IMR-90 (cell line): ENCODE measurements at regions not wholly inside any gene's neighbourhood (a gene's known extent, or its start where the extent isn't known, plus 50 kb on each side); places are given as distances from the start of the nearest gene placed in this dataset.
A peak's percentile ranks its signal among the peaks of the same experiment; 100 is the strongest.

Source experiments
- ATAC-seq: fragments of 200-7000 bp; cut with Tn5 transposase; 2 replicates; pipeline ENCODE4 v1.9.1; 2020; ENCODE audit warnings: low read depth, mild to moderate bottlenecking, moderate library complexity
- BruUV-seq: library from RNA; stranded (reverse); fragments of 400-500 nt; replicated peaks from 2 replicates; lab custom pipeline; 2021; lab: Mats Ljungman, UMichigan
- CTCF ChIA-PET: fragments of 300-600 bp; formaldehyde crosslinking; extraction: SDS; loops from one replicate; lab custom pipeline; 2021; ENCODE audit warnings: antibody characterized with exemption; lab: Yijun Ruan, JAX
- POLR2A ChIA-PET: fragments of 300-600 bp; sonication (Branson Sonifier 250); formaldehyde crosslinking; loops from one replicate; lab custom pipeline; 2022; ENCODE audit warnings: antibody characterized with exemption; ENCODE audit not compliant: unreplicated experiment; lab: Charles Lee
- DNase-seq: peaks from one replicate; pipeline ENCODE4 v3.0.0; 2013
- H2AFZ ChIP-seq: replicated peaks from 2 replicates; pipeline ENCODE3; 2013; ENCODE audit warnings: low read length, mild to moderate bottlenecking; ENCODE audit not compliant: poor library complexity
- H2AK5ac ChIP-seq: 2 replicates; pipeline ENCODE4 v1.6.1; 2013; ENCODE audit warnings: low read depth, low read length, inconsistent platforms
- H2AK9ac ChIP-seq: replicated peaks from 2 replicates; pipeline ENCODE3; 2013; ENCODE audit warnings: mild to moderate bottlenecking, low read depth, low read length, moderate library complexity; ENCODE audit not compliant: poor library complexity
- H2BK120ac ChIP-seq: 2 replicates; pipeline ENCODE4 v1.6.1; 2013; ENCODE audit warnings: low read depth, low read length, inconsistent platforms
- H2BK15ac ChIP-seq: 3 replicates; pipeline ENCODE4 v1.6.1; 2013; ENCODE audit warnings: low read depth, low read length, inconsistent platforms
- H2BK20ac ChIP-seq: 2 replicates; pipeline ENCODE4 v1.6.1; 2013; ENCODE audit warnings: low read depth, mild to moderate bottlenecking, inconsistent platforms, low read length, moderate library complexity
- H2BK5ac ChIP-seq: 2 replicates; pipeline ENCODE4 v1.6.1; 2013; ENCODE audit warnings: mild to moderate bottlenecking, low read depth, low read length, inconsistent platforms; ENCODE audit not compliant: poor library complexity, severe bottlenecking
- H3K14ac ChIP-seq: replicated peaks from 2 replicates; pipeline ENCODE4 v1.6.1; 2013; ENCODE audit warnings: low read depth, low read length, inconsistent platforms
- H3K18ac ChIP-seq: 2 replicates; pipeline ENCODE4 v1.6.1; 2013; ENCODE audit warnings: low read depth, low read length, control low read depth
- H3K23ac ChIP-seq: 2 replicates; pipeline ENCODE4 v1.6.1; 2013; ENCODE audit warnings: low read depth, low read length, inconsistent platforms
- H3K27ac ChIP-seq: 2 replicates; pipeline ENCODE4 v1.5.1; 2013; ENCODE audit warnings: mild to moderate bottlenecking, control low read depth, low read length; ENCODE audit not compliant: insufficient read depth
- H3K27me3 ChIP-seq: 2 replicates; pipeline ENCODE4 v1.6.1; 2013; ENCODE audit warnings: low read length; ENCODE audit not compliant: control insufficient read depth, insufficient read depth
- H3K36me3 ChIP-seq: 2 replicates; pipeline ENCODE4 v1.6.1; 2013; ENCODE audit warnings: low read length, mixed read lengths; ENCODE audit not compliant: control insufficient read depth, insufficient read depth
- H3K4ac ChIP-seq: 2 replicates; pipeline ENCODE4 v1.6.1; 2013; ENCODE audit warnings: low read depth, low read length, inconsistent platforms
- H3K4me1 ChIP-seq: 2 replicates; pipeline ENCODE4 v1.6.1; 2013; ENCODE audit warnings: low read length, mixed read lengths; ENCODE audit not compliant: control insufficient read depth, insufficient read depth
- H3K4me2 ChIP-seq: 2 replicates; pipeline ENCODE4 v1.6.1; 2013; ENCODE audit warnings: low read depth, mild to moderate bottlenecking, control low read depth, low read length, moderate library complexity
- H3K4me3 ChIP-seq: 2 replicates; pipeline ENCODE4 v1.5.1; 2013; ENCODE audit warnings: low read depth, mild to moderate bottlenecking, control low read depth, low read length, moderate library complexity; ENCODE audit not compliant: insufficient read depth
- H3K56ac ChIP-seq: 2 replicates; pipeline ENCODE4 v1.6.1; 2013; ENCODE audit warnings: low read length, inconsistent platforms; ENCODE audit not compliant: insufficient read depth; ENCODE audit errors: extremely low read depth
- H3K79me1 ChIP-seq, 2 experiments: 2 replicates each; pipeline ENCODE4 v1.6.1; 2013; ENCODE audit warnings: low read length in 2 of 2, inconsistent platforms in 1 of 2, low read depth in 1 of 2
- H3K9ac ChIP-seq: 2 replicates; pipeline ENCODE4 v1.6.1; 2013; ENCODE audit warnings: low read depth, low read length, control low read depth
- H3K9me1 ChIP-seq: 2 replicates; pipeline ENCODE4 v1.6.1; 2013; ENCODE audit warnings: low read length, inconsistent platforms; ENCODE audit not compliant: insufficient read depth
- H3K9me3 ChIP-seq: 2 replicates; pipeline ENCODE4 v1.6.1; 2013; ENCODE audit warnings: low read length; ENCODE audit not compliant: control insufficient read depth, insufficient read depth
- H4K20me1 ChIP-seq: 2 replicates; pipeline ENCODE4 v1.6.1; 2013; ENCODE audit warnings: low read length, inconsistent platforms; ENCODE audit not compliant: insufficient read depth
- H4K5ac ChIP-seq: 2 replicates; pipeline ENCODE4 v1.6.1; 2013; ENCODE audit warnings: mild to moderate bottlenecking, low read depth, low read length, control low read depth
- H4K8ac ChIP-seq, 2 experiments: 2 replicates each; pipeline ENCODE4 v1.6.1; 2013; ENCODE audit warnings: low read depth in 2 of 2, low read length in 2 of 2, control low read depth in 1 of 2, inconsistent platforms in 1 of 2
- H4K91ac ChIP-seq: 2 replicates; pipeline ENCODE4 v1.6.1; 2013; ENCODE audit warnings: low read depth, low read length, inconsistent platforms; ENCODE audit not compliant: insufficient read depth
- BHLHE40 ChIP-seq: fragments of 150-350 bp; IDR thresholded peaks from 2 replicates; pipeline ENCODE4 v1.6.1; 2016; ENCODE audit warnings: mild to moderate bottlenecking, low read depth, low read length
- CHD1 ChIP-seq: IDR thresholded peaks from 2 replicates; pipeline ENCODE4 v1.6.1; 2012; ENCODE audit warnings: low read depth, low read length, improper control_type of control experiment
- FOS ChIP-seq: fragments of 150-350 bp; IDR thresholded peaks from 2 replicates; pipeline ENCODE4 v1.6.1; 2016; ENCODE audit warnings: low read depth, low read length
- MAFK ChIP-seq: IDR thresholded peaks from 2 replicates; pipeline ENCODE4 v1.6.1; 2012; ENCODE audit warnings: low read depth, low read length, improper control_type of control experiment
- MAZ ChIP-seq: IDR thresholded peaks from 2 replicates; pipeline ENCODE4 v1.6.1; 2012; ENCODE audit warnings: low read depth, mild to moderate bottlenecking, low read length, improper control_type of control experiment, moderate library complexity, borderline replicate concordance
- MXI1 ChIP-seq: IDR thresholded peaks from 2 replicates; pipeline ENCODE4 v1.6.1; 2012; ENCODE audit warnings: low read depth, mild to moderate bottlenecking, low read length, moderate library complexity, borderline replicate concordance
- NFE2L2 ChIP-seq: fragments of 150-350 bp; IDR thresholded peaks from 2 replicates; pipeline ENCODE4 v1.6.1; 2016; ENCODE audit warnings: low read depth, mild to moderate bottlenecking, low read length
- POLR2A ChIP-seq: IDR thresholded peaks from 2 replicates; pipeline ENCODE4 v1.6.1; 2012; ENCODE audit warnings: mild to moderate bottlenecking, low read depth, low read length
- RAD21 ChIP-seq: IDR thresholded peaks from 2 replicates; pipeline ENCODE4 v1.6.1; 2012; ENCODE audit warnings: low read length, improper control_type of control experiment
- RCOR1 ChIP-seq: IDR thresholded peaks from 2 replicates; pipeline ENCODE4 v1.6.1; 2012; ENCODE audit warnings: mild to moderate bottlenecking, low read length, improper control_type of control experiment; ENCODE audit not compliant: insufficient replicate concordance
- RFX5 ChIP-seq: IDR thresholded peaks from 2 replicates; pipeline ENCODE4 v1.8.0; 2012; ENCODE audit warnings: low read depth, mild to moderate bottlenecking, low read length, moderate library complexity
- SMC3 ChIP-seq: fragments of 150-350 bp; IDR thresholded peaks from 2 replicates; pipeline ENCODE4 v1.6.1; 2016; ENCODE audit warnings: low read depth, mild to moderate bottlenecking, antibody characterized with exemption, low read length, moderate library complexity
- WGBS, 2 experiments: methylation state at CpG; one replicate each; pipeline versions ENCODE4 v1.1.5 to v1.1.7; 2013; ENCODE audit warnings: missing lambda C conversion rate in 2 of 2; ENCODE audit not compliant: insufficient read length in 1 of 2; ENCODE audit errors: extremely low coverage in 2 of 2; 5-methylcytosine and 5-hydroxymethylcytosine counted together
- dilution Hi-C: fragments of 300-500 bp; cut with HindIII; formaldehyde crosslinking; loops from one replicate; pipeline ENCODE4 v1.14.3; 2018; ENCODE audit warnings: low sequenced_read_pairs; ENCODE audit not compliant: unreplicated experiment
- in situ Hi-C: fragments of 300-500 bp; cut with MboI; formaldehyde crosslinking; loops from 3 replicates; pipeline ENCODE4 v1.14.3; 2019; ENCODE audit warnings: low sequenced_read_pairs, inconsistent platforms, mixed read lengths
- intact Hi-C: fragments of 100-400 bp; cut with micrococcal nuclease; formaldehyde crosslinking; loops from 2 replicates; pipeline ENCODE4 v1.10.0; 2022
- TF ChIP-seq, protein P1 (sequence below): fragments of 150-350 bp; IDR thresholded peaks from 2 replicates; pipeline ENCODE4 v1.6.1; 2016; ENCODE audit warnings: low read depth, mild to moderate bottlenecking, low read length, moderate library complexity, borderline replicate concordance
- TF ChIP-seq, protein P2 (sequence below): fragments of 150-350 bp; IDR thresholded peaks from 2 replicates; pipeline ENCODE4 v1.6.1; 2017; ENCODE audit warnings: mild to moderate bottlenecking, antibody characterized with exemption, low read length, low read depth
- TF ChIP-seq, protein P3 (sequence below): conservative IDR thresholded peaks from 2 replicates; pipeline ENCODE4 v1.5.1; 2012; ENCODE audit warnings: mild to moderate bottlenecking, low read depth, low read length, improper control_type of control experiment

DNA sequence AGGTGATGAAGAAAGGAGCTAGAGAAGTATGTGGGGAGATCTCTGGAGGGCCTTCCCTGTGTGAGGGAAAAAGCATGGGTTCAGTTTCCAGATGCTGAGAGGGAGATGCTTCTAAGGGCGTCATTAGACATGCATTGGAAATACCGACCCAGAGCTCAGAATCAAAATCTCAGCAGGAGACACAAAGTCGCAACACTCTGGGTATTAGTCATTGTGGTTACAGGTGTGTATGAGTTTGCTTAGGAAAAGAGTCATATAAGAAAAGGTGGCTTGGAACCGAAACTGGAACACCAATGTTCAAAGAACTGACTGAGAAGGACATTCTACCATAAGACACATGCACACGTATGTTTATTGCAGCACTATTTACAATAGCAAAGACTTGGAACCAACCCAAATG, 477.1 kb downstream of the FBXO15 start:
- Histone ChIP-seq H2AFZ (no peak overlapping the region), H3K79me1 (peaks cover 21 to 36% of the 10 kb centered on the region in 2 experiments), H2BK20ac (peak overlapping the region; percentile 3; the same call in 1 of the 2 replicates), H3K4me2 (no peak overlapping the region), H3K4me1 (peaks cover 13% of the 10 kb centered on the region), H2AK9ac (no peak overlapping the region), H3K9ac (no peak overlapping the region), H3K23ac (no peak overlapping the region), H3K56ac (no peak overlapping the region), H2BK120ac (peak overlapping the region; percentile 37; the same call in 1 of the 2 replicates), H3K27me3 (no peaks in the 10 kb centered on the region), H3K18ac (peak overlapping the region; percentile 52; the same call in 1 of the 2 replicates), H3K14ac (no peak overlapping the region), H2BK5ac (no peak overlapping the region), H2AK5ac (no peak overlapping the region), H2BK15ac (peak overlapping the region; percentile 7; the same call in 1 of the 3 replicates), H3K9me1 (peaks cover 5% of the 10 kb centered on the region), H3K4me3 (no peak overlapping the region), H3K9me3 (no peaks in the 10 kb centered on the region), H3K36me3 (no peaks in the 10 kb centered on the region), H3K4ac (no peak overlapping the region), H4K91ac (no peak overlapping the region), H4K8ac (peak overlapping the region in 1 of 2 experiments; percentile 12; a peak in 1 of 4 replicates), H3K27ac (no peak overlapping the region), H4K5ac (peak overlapping the region; percentile 78), H4K20me1 (no peaks in the 10 kb centered on the region)
- in situ Hi-C loops (no loop called here), dilution Hi-C loops (no loop called here), intact Hi-C loops (no loop called here)
- POLR2A ChIA-PET = interaction anchor here (0.6 kb wide), 1 partner anchor 24 kb away, joined by 5 read pairs; no protein-coding TSS in a partner anchor
- DNase-seq (no peak), ATAC-seq (no peak)
- WGBS, 2 experiments = 100% methylated on average over 2 of the region's 5 CpGs; no CpG with 5 or more reads in 1 of the 2 experiments
- BruUV-seq = no TSS peak
- TF ChIP-seq RFX5 (no peak), MXI1 (no peak), CHD1 (no peak), MAZ (no peak), POLR2A (no peak), SMC3 (no peak), FOS (no peak), NFE2L2 (no peak), MAFK (no peak), BHLHE40 (no peak), RCOR1 (no peak), RAD21 (no peak)
- TF ChIP-seq, protein P1, sequence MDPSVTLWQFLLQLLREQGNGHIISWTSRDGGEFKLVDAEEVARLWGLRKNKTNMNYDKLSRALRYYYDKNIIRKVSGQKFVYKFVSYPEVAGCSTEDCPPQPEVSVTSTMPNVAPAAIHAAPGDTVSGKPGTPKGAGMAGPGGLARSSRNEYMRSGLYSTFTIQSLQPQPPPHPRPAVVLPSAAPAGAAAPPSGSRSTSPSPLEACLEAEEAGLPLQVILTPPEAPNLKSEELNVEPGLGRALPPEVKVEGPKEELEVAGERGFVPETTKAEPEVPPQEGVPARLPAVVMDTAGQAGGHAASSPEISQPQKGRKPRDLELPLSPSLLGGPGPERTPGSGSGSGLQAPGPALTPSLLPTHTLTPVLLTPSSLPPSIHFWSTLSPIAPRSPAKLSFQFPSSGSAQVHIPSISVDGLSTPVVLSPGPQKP = no peak
- TF ChIP-seq, protein P2, sequence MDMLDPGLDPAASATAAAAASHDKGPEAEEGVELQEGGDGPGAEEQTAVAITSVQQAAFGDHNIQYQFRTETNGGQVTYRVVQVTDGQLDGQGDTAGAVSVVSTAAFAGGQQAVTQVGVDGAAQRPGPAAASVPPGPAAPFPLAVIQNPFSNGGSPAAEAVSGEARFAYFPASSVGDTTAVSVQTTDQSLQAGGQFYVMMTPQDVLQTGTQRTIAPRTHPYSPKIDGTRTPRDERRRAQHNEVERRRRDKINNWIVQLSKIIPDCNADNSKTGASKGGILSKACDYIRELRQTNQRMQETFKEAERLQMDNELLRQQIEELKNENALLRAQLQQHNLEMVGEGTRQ = no peak
- TF ChIP-seq, protein P3, sequence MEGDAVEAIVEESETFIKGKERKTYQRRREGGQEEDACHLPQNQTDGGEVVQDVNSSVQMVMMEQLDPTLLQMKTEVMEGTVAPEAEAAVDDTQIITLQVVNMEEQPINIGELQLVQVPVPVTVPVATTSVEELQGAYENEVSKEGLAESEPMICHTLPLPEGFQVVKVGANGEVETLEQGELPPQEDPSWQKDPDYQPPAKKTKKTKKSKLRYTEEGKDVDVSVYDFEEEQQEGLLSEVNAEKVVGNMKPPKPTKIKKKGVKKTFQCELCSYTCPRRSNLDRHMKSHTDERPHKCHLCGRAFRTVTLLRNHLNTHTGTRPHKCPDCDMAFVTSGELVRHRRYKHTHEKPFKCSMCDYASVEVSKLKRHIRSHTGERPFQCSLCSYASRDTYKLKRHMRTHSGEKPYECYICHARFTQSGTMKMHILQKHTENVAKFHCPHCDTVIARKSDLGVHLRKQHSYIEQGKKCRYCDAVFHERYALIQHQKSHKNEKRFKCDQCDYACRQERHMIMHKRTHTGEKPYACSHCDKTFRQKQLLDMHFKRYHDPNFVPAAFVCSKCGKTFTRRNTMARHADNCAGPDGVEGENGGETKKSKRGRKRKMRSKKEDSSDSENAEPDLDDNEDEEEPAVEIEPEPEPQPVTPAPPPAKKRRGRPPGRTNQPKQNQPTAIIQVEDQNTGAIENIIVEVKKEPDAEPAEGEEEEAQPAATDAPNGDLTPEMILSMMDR = no peak
- CTCF ChIA-PET = no interaction called here
